Lower lobe of right lung (tissue), 2 donors: ENCODE measurements at regions not wholly inside any gene's neighbourhood (a gene's known extent, or its start where the extent isn't known, plus 50 kb on each side); places are given as distances from the start of the nearest gene placed in this dataset.
A peak's percentile ranks its signal among the peaks of the same experiment; 100 is the strongest.
"Not testable (repeated sequence)": the region's sequence is repeated elsewhere in the genome, so short reads cannot be mapped to it uniquely, and the experiment has no call there.

Experiments
- ATAC-seq, 2 donors: fragments of 200-7000 bp; cut with Tn5 transposase; one replicate each; pipeline ENCODE4 v1.9.1; 2020 to 2022; ENCODE audit warnings: mild to moderate bottlenecking in 2 of 2, moderate library complexity in 2 of 2
- DNase-seq: peaks from one replicate; pipeline ENCODE4 v3.0.0-alpha.2; 2020
- H3K27ac ChIP-seq: fragments of 200-600 bp; one replicate; pipeline ENCODE4 v1.8.0; 2022
- H3K27me3 ChIP-seq: fragments of 200-600 bp; one replicate; pipeline ENCODE4 v1.8.0; 2022; ENCODE audit warnings: low read depth
- H3K36me3 ChIP-seq: fragments of 200-600 bp; one replicate; pipeline ENCODE4 v1.8.0; 2022; ENCODE audit warnings: mild to moderate bottlenecking
- H3K4me1 ChIP-seq: fragments of 200-600 bp; one replicate; pipeline ENCODE4 v1.8.0; 2022
- H3K4me3 ChIP-seq: fragments of 200-600 bp; one replicate; pipeline ENCODE4 v1.8.0; 2022; ENCODE audit warnings: mild to moderate bottlenecking
- H3K9me3 ChIP-seq: fragments of 200-600 bp; one replicate; pipeline ENCODE4 v1.8.0; 2022
- intact Hi-C: fragments of 100-400 bp; cut with DNase I; formaldehyde crosslinking; loops from one replicate; pipeline ENCODE4 v1.11.0; 2022
- donor health status: DM: no; HTN: yes; CAD: no; lungs with severe emphysema.

- H3K4me1 ChIP-seq, H3K4me3 ChIP-seq, H3K27ac ChIP-seq, ATAC-seq, H3K9me3 ChIP-seq, H3K36me3 ChIP-seq, DNase-seq, H3K27me3 ChIP-seq, intact Hi-C loops: not testable (repeated sequence)
These were observed 162.0 kb downstream of the ATP6V0E2 start for GRCh38 chr7:150035769-150036168.

GRCh38 chr7:150039061-150039460 lies 165.3 kb downstream of the ATP6V0E2 start:
- H3K4me1 ChIP-seq, DNase-seq, H3K9me3 ChIP-seq, H3K27ac ChIP-seq, H3K27me3 ChIP-seq, ATAC-seq, H3K4me3 ChIP-seq, H3K36me3 ChIP-seq, intact Hi-C loops: not testable (repeated sequence)

GRCh38 chr7:150042281-150042680 lies 168.5 kb downstream of the ATP6V0E2 start:
- H3K27ac ChIP-seq, H3K27me3 ChIP-seq, H3K4me3 ChIP-seq, intact Hi-C loops, ATAC-seq, H3K9me3 ChIP-seq, DNase-seq, H3K36me3 ChIP-seq, H3K4me1 ChIP-seq: not testable (repeated sequence)

- H3K4me3 ChIP-seq, H3K4me1 ChIP-seq, H3K36me3 ChIP-seq, H3K27me3 ChIP-seq, intact Hi-C loops, DNase-seq, H3K27ac ChIP-seq, H3K9me3 ChIP-seq, ATAC-seq: not testable (repeated sequence)
These were observed 171.0 kb downstream of the ATP6V0E2 start for GRCh38 chr7:150044771-150045170.

GRCh38 chr7:150045596-150045995 lies 171.8 kb downstream of the ATP6V0E2 start:
- H3K4me1 ChIP-seq, H3K27me3 ChIP-seq, H3K27ac ChIP-seq, ATAC-seq, H3K36me3 ChIP-seq, H3K4me3 ChIP-seq, DNase-seq, H3K9me3 ChIP-seq, intact Hi-C loops: not testable (repeated sequence)

GRCh38 chr7:150046290-150047194 lies 172.8 kb downstream of the ATP6V0E2 start:
- H3K27me3 ChIP-seq, H3K27ac ChIP-seq, DNase-seq, H3K9me3 ChIP-seq, ATAC-seq, H3K36me3 ChIP-seq, H3K4me1 ChIP-seq, H3K4me3 ChIP-seq, intact Hi-C loops: not testable (repeated sequence)

GRCh38 chr7:150047329-150047728 lies 173.6 kb downstream of the ATP6V0E2 start:
- intact Hi-C loops, H3K4me1 ChIP-seq, H3K27me3 ChIP-seq, H3K9me3 ChIP-seq, H3K27ac ChIP-seq, H3K36me3 ChIP-seq, DNase-seq: not testable (repeated sequence)
- peak in 1 of 2 donors; percentile 6 for ATAC-seq
- peak overlapping the region; percentile 55 for H3K4me3 ChIP-seq

- intact Hi-C loops, H3K27ac ChIP-seq, DNase-seq: not testable (repeated sequence)
These were observed 174.0 kb downstream of the ATP6V0E2 start for GRCh38 chr7:150047772-150048171.

GRCh38 chr7:150048244-150049011 lies 174.7 kb downstream of the ATP6V0E2 start:
- peak; percentile 57 to 59 for ATAC-seq
- H3K27me3 ChIP-seq, H3K4me1 ChIP-seq, H3K27ac ChIP-seq, intact Hi-C loops, H3K36me3 ChIP-seq, DNase-seq, H3K9me3 ChIP-seq: not testable (repeated sequence)
- peak overlapping the region; percentile 55 for H3K4me3 ChIP-seq

More at GRCh38 chr7:150047772-150048171, 174.0 kb downstream of the ATP6V0E2 start:
- peak overlapping the region; percentile 55 for H3K4me3 ChIP-seq
- ATAC-seq, result peak in 1 of 2 donors; percentile 22
- not testable (repeated sequence) for H3K27me3 ChIP-seq, H3K4me1 ChIP-seq, H3K36me3 ChIP-seq, H3K9me3 ChIP-seq
